Activated CD4-positive, alpha-beta T cell treated with anti-CD3 and anti-CD28 coated beads, Interleukin-2, amount 50 U/mL, for 24 hours (primary cell): ENCODE measurements at regions not wholly inside any gene's neighbourhood (a gene's known extent, or its start where the extent isn't known, plus 50 kb on each side); places are given as distances from the start of the nearest gene placed in this dataset.
"Not testable (repeated sequence)": the region's sequence is repeated elsewhere in the genome, so short reads cannot be mapped to it uniquely, and the experiment has no call there.

Source experiments
- DNase-seq, 2 donors: peaks; one replicate each; pipeline ENCODE4 v3.0.0-alpha.2; 2020; ENCODE audit warnings: low read depth in 1 of 2, low spot score in 1 of 2

- no peak for DNase-seq
Observed at GRCh38 chr16:52386694-52387093, 160.2 kb downstream of the TOX3 start.

- no peak for DNase-seq
Observed at GRCh38 chr16:52384378-52384777, 162.6 kb downstream of the TOX3 start.

- DNase-seq, result no peak
Observed at GRCh38 chr16:52383640-52384292, 163.2 kb downstream of the TOX3 start.

GRCh38 chr16:52383119-52383518, 163.8 kb downstream of the TOX3 start:
- DNase-seq, result no peak

- DNase-seq, result no peak
Observed at GRCh38 chr16:52379551-52379950, 167.4 kb downstream of the TOX3 start.

- DNase-seq, result no peak
Observed at GRCh38 chr16:52376676-52377280, 170.2 kb downstream of the TOX3 start.

- DNase-seq, result no peak
Observed at GRCh38 chr16:52372313-52372712, 174.6 kb downstream of the TOX3 start.

- no peak for DNase-seq
Observed at GRCh38 chr16:52368859-52369258, 178.1 kb downstream of the TOX3 start.

- DNase-seq, result no peak
Observed at GRCh38 chr16:52367821-52368220, 179.1 kb downstream of the TOX3 start.

- no peak for DNase-seq
Observed at GRCh38 chr16:52366983-52367382, 180.0 kb downstream of the TOX3 start.

GRCh38 chr16:52364500-52364899, 182.4 kb downstream of the TOX3 start:
- DNase-seq, result no peak

GRCh38 chr16:52363082-52363481, 183.9 kb downstream of the TOX3 start:
- DNase-seq, result no peak

- DNase-seq, result no peak
Observed at GRCh38 chr16:52357711-52358110, 189.2 kb downstream of the TOX3 start.

- DNase-seq, result no peak
Observed at GRCh38 chr16:52353249-52353648, 193.7 kb downstream of the TOX3 start.

GRCh38 chr16:52351451-52351850, 195.5 kb downstream of the TOX3 start:
- no peak for DNase-seq

GRCh38 chr16:52350031-52350642, 196.8 kb downstream of the TOX3 start:
- no peak for DNase-seq

- no peak for DNase-seq
Observed at GRCh38 chr16:52346709-52347108, 200.2 kb downstream of the TOX3 start.

GRCh38 chr16:52333673-52334072, 213.3 kb downstream of the TOX3 start:
- not testable (repeated sequence) for DNase-seq

- DNase-seq, result no peak
Observed at GRCh38 chr16:52320930-52321439, 226.0 kb downstream of the TOX3 start.

- no peak for DNase-seq
Observed at GRCh38 chr16:52318302-52319009, 228.5 kb downstream of the TOX3 start.

- DNase-seq, result no peak
Observed at GRCh38 chr16:52316241-52316640, 230.7 kb downstream of the TOX3 start.

- DNase-seq, result no peak
Observed at GRCh38 chr16:52312716-52313115, 234.2 kb downstream of the TOX3 start.
